OCI-LY7 (cell line): ENCODE measurements at regions not wholly inside any gene's neighbourhood (a gene's known extent, or its start where the extent isn't known, plus 50 kb on each side); places are given as distances from the start of the nearest gene placed in this dataset.

ENCODE experiments used
- BruUV-seq: library from RNA; stranded (reverse); fragments of 400-500 nt; replicated peaks from 2 replicates; lab custom pipeline; 2021; lab: Mats Ljungman, UMichigan
- CTCF ChIA-PET: fragments of 300-600 bp; sonication (Branson Sonifier 250); formaldehyde crosslinking; loops from one replicate; lab custom pipeline; 2022; ENCODE audit warnings: antibody characterized with exemption; ENCODE audit not compliant: unreplicated experiment; lab: Charles Lee
- POLR2A ChIA-PET: fragments of 300-600 bp; sonication (Branson Sonifier 250); formaldehyde crosslinking; loops from one replicate; lab custom pipeline; 2022; ENCODE audit warnings: antibody characterized with exemption; lab: Charles Lee
- DNase-seq: peaks from one replicate; pipeline ENCODE4 v3.0.0-alpha.2; 2015; ENCODE audit warnings: low spot score
- H2AFZ ChIP-seq: fragments of 200-600 bp; sonication (generic), shearing (Covaris generic); 2 replicates; pipeline ENCODE4 v1.6.1; 2014; ENCODE audit warnings: mild to moderate bottlenecking, antibody characterized with exemption, low read length, moderate library complexity
- H3K27ac ChIP-seq: fragments of 200-600 bp; sonication (generic); 2 replicates; pipeline ENCODE4 v1.5.1; 2014; ENCODE audit warnings: mixed run types, low read depth, mild to moderate bottlenecking, moderate library complexity, low read length, inconsistent platforms; ENCODE audit not compliant: poor library complexity, severe bottlenecking
- H3K36me3 ChIP-seq: fragments of 200-600 bp; sonication (generic); 2 replicates; pipeline ENCODE4 v1.6.1; 2014; ENCODE audit warnings: mild to moderate bottlenecking, antibody characterized with exemption, low read length, moderate library complexity, mixed read lengths; ENCODE audit not compliant: insufficient read depth
- H3K4me1 ChIP-seq: fragments of 200-600 bp; sonication (generic); 2 replicates; pipeline ENCODE4 v1.5.1; 2014; ENCODE audit warnings: mild to moderate bottlenecking, low read length; ENCODE audit not compliant: insufficient read depth, poor library complexity, severe bottlenecking
- H3K4me2 ChIP-seq: fragments of 200-600 bp; sonication (generic); 2 replicates; pipeline ENCODE4 v1.6.1; 2014; ENCODE audit warnings: mild to moderate bottlenecking, low read length
- H3K4me3 ChIP-seq: fragments of 200-600 bp; sonication (generic); 2 replicates; pipeline ENCODE4 v1.5.1; 2014; ENCODE audit warnings: mild to moderate bottlenecking, low read depth, low read length; ENCODE audit not compliant: poor library complexity, severe bottlenecking
- H3K79me2 ChIP-seq: fragments of 200-600 bp; sonication (generic); 2 replicates; pipeline ENCODE4 v1.6.1; 2016; ENCODE audit warnings: low read depth, mild to moderate bottlenecking, low read length, moderate library complexity, mixed read lengths; ENCODE audit not compliant: insufficient read depth
- H3K9me2 ChIP-seq: fragments of 200-600 bp; sonication (generic); 2 replicates; pipeline ENCODE4 v1.6.1; 2016; ENCODE audit warnings: mild to moderate bottlenecking, low read length, mixed read lengths; ENCODE audit not compliant: insufficient read depth
- H3K9me3 ChIP-seq: fragments of 200-600 bp; sonication (generic); 2 replicates; pipeline ENCODE4 v1.6.1; 2014; ENCODE audit warnings: mild to moderate bottlenecking, mixed run types, low read length, mixed read lengths
- H4K20me1 ChIP-seq: fragments of 200-600 bp; sonication (generic); 2 replicates; pipeline ENCODE4 v1.6.1; 2014; ENCODE audit warnings: mild to moderate bottlenecking, antibody characterized with exemption, low read length, moderate library complexity, mixed read lengths; ENCODE audit not compliant: insufficient read depth
- EZH2phosphoT487 ChIP-seq: fragments of 200-600 bp; sonication (generic); IDR thresholded peaks from 2 replicates; pipeline ENCODE4 v1.6.1; 2018; ENCODE audit warnings: low read depth, borderline replicate concordance, mild to moderate bottlenecking, mixed run types, antibody characterized with exemption, low read length, moderate library complexity, mixed read lengths
- intact Hi-C: fragments of 100-400 bp; cut with micrococcal nuclease; formaldehyde crosslinking; loops from one replicate; pipeline ENCODE4 v1.10.0; 2022; ENCODE audit not compliant: unreplicated experiment
- TF ChIP-seq, protein P1 (sequence below): fragments of 200-600 bp; sonication (generic); conservative IDR thresholded peaks from 2 replicates; pipeline ENCODE4 v1.5.1; 2014; ENCODE audit warnings: mild to moderate bottlenecking, antibody characterized with exemption, low read length, moderate library complexity, mixed read lengths

DNA sequence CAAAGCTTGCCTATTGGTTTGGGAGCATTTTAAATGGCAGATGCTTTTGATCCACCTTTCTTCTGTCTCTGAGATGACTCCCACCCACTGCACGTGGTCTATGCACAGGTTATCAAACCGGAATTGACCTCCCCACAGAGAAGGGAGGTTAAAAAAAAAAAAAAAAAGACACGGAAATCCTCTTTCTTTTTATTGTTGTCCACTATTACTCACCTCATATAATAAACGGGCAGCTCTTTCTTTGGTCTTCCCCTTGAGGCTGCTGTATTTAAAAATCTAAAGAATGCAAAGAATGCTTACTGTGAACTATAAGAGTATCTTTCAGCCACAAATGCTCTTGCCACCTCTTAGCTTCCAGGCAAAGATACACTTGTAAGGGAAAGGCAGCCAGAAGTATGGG, 329.7 kb downstream of the NDFIP2 start:
- Histone ChIP-seq H3K4me2 (no peak overlapping the region), H3K4me3 (no peak overlapping the region), H2AFZ (no peak overlapping the region), H4K20me1 (no peaks in the 10 kb centered on the region), H3K27ac (no peak overlapping the region), H3K4me1 (no peaks in the 10 kb centered on the region), H3K9me2 (no peaks in the 10 kb centered on the region), H3K36me3 (no peaks in the 10 kb centered on the region), H3K79me2 (no peaks in the 10 kb centered on the region), H3K9me3 (no peaks in the 10 kb centered on the region)
- TF ChIP-seq EZH2phosphoT487: no peak
- TF ChIP-seq, protein P1, sequence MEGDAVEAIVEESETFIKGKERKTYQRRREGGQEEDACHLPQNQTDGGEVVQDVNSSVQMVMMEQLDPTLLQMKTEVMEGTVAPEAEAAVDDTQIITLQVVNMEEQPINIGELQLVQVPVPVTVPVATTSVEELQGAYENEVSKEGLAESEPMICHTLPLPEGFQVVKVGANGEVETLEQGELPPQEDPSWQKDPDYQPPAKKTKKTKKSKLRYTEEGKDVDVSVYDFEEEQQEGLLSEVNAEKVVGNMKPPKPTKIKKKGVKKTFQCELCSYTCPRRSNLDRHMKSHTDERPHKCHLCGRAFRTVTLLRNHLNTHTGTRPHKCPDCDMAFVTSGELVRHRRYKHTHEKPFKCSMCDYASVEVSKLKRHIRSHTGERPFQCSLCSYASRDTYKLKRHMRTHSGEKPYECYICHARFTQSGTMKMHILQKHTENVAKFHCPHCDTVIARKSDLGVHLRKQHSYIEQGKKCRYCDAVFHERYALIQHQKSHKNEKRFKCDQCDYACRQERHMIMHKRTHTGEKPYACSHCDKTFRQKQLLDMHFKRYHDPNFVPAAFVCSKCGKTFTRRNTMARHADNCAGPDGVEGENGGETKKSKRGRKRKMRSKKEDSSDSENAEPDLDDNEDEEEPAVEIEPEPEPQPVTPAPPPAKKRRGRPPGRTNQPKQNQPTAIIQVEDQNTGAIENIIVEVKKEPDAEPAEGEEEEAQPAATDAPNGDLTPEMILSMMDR: no peak
- DNase-seq: no peak
- ChIA-PET CTCF (no interaction called here), POLR2A (interaction anchor here (0.5 to 0.6 kb wide), 2 partner anchors 371 to 751 kb away, joined by 3 read pairs; no protein-coding TSS in a partner anchor)
- intact Hi-C loops: no loop called here
- no TSS peak for BruUV-seq

DNA sequence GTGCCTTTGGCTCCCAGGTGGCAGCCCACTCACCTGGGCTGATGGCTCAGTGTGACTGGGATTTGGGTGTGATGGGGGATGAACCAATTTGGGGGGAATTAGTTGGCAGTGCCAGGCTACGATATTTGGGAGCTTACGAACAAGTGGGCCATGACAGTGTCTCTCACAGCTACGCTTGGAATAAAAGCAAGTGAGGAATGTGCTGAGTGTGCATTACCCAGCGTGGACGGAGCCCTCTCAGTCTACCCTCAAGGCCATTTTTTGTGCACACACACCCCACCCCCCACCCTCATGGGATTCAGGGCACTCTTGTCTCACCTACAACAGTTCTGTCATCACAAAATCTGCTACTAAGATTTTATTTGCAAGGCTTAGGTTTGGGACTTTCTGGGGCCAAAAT, 329.1 kb downstream of the NDFIP2 start:
- BruUV-seq: no TSS peak
- no peak overlapping the region for H3K4me3 ChIP-seq
- intact Hi-C loops: no loop called here
- CTCF ChIA-PET: no interaction called here
- H3K36me3 ChIP-seq: no peaks in the 10 kb centered on the region
- TF ChIP-seq EZH2phosphoT487: no peak
- TF ChIP-seq, protein P1: no peak
- H3K4me1 ChIP-seq: no peaks in the 10 kb centered on the region
- no peak overlapping the region for H3K4me2 ChIP-seq
- DNase-seq: no peak
- POLR2A ChIA-PET: interaction anchor here (0.5 kb wide), 1 partner anchor 371 kb away, joined by 3 read pairs; no protein-coding TSS in a partner anchor
- H3K9me2 ChIP-seq: no peaks in the 10 kb centered on the region
- no peak overlapping the region for H2AFZ ChIP-seq
- H4K20me1 ChIP-seq: no peaks in the 10 kb centered on the region
- no peaks in the 10 kb centered on the region for H3K79me2 ChIP-seq
- no peaks in the 10 kb centered on the region for H3K9me3 ChIP-seq
- no peak overlapping the region for H3K27ac ChIP-seq

DNA sequence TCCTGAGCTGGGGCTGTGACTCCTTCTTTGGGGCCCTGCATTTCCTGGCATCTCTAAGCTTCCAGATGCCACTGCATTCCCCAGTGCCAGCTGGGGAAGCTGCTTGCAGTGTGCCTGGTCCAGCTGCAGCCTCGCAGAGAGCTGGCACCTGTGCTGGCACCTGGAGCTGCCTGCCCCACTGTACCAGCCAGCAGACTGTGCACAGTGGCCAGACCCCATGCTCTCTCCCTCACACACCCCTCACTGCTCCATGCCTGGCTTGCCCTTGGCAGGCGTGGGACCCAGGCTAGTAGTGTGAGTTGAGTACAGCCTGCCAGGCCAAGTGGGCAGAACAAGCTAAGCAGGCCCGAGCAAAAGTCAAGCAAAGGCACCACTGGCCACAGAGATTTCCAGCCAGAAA, 327.5 kb downstream of the NDFIP2 start:
- no peaks in the 10 kb centered on the region for H3K36me3 ChIP-seq
- ChIA-PET CTCF (no interaction called here), POLR2A (no interaction called here)
- H4K20me1 ChIP-seq: no peaks in the 10 kb centered on the region
- H3K9me3 ChIP-seq: no peaks in the 10 kb centered on the region
- no TSS peak for BruUV-seq
- no peaks in the 10 kb centered on the region for H3K79me2 ChIP-seq
- H3K27ac ChIP-seq: no peak overlapping the region
- intact Hi-C loops: no loop called here
- no peaks in the 10 kb centered on the region for H3K4me1 ChIP-seq
- H3K4me2 ChIP-seq: no peak overlapping the region
- no peaks in the 10 kb centered on the region for H3K9me2 ChIP-seq
- TF ChIP-seq, protein P1: no peak
- no peak for DNase-seq
- no peak overlapping the region for H3K4me3 ChIP-seq
- H2AFZ ChIP-seq: no peak overlapping the region
